ENCODE measurements at regions not wholly inside any gene's neighbourhood (a gene's known extent, or its start where the extent isn't known, plus 50 kb on each side); places are given as distances from the start of the nearest gene placed in this dataset.

DNA sequence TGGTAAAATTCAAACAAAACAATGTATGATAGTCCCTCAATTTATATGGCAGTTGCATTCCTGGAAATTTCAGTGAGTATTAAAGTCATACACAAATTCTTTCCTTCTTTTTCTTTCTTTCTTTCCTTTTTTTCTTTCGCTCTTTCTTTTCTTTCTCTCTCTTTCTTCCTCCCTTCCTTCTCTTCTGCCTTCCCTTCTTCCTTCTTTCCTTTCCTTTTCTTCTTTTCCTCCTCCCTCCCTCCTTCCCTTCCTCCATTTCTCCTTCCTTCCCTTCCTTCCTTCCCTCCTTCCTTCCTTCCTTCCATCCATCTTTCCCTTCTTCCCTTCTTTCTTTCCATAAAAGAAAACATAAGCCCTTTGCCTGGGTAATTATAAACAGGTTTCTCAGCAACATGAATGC, 58.1 kb upstream of the HSPB3 start:
- TF ChIP-seq EZH2 (IDR thresholded peaks at IDR 0.05; ENCODE audit: borderline replicate concordance) = no peak
- TF ChIP-seq, protein P1, sequence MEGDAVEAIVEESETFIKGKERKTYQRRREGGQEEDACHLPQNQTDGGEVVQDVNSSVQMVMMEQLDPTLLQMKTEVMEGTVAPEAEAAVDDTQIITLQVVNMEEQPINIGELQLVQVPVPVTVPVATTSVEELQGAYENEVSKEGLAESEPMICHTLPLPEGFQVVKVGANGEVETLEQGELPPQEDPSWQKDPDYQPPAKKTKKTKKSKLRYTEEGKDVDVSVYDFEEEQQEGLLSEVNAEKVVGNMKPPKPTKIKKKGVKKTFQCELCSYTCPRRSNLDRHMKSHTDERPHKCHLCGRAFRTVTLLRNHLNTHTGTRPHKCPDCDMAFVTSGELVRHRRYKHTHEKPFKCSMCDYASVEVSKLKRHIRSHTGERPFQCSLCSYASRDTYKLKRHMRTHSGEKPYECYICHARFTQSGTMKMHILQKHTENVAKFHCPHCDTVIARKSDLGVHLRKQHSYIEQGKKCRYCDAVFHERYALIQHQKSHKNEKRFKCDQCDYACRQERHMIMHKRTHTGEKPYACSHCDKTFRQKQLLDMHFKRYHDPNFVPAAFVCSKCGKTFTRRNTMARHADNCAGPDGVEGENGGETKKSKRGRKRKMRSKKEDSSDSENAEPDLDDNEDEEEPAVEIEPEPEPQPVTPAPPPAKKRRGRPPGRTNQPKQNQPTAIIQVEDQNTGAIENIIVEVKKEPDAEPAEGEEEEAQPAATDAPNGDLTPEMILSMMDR (IDR thresholded peaks at IDR 0.05; ENCODE audit: poor library complexity) = no peak
- no peak for TF ChIP-seq EZH2phosphoT487 (IDR thresholded peaks at IDR 0.05; ENCODE audit: low read depth, severe bottlenecking, unreplicated experiment)
